Breast epithelium (tissue), 3 donors: ENCODE measurements at regions not wholly inside any gene's neighbourhood (a gene's known extent, or its start where the extent isn't known, plus 50 kb on each side); places are given as distances from the start of the nearest gene placed in this dataset.

Experiments used
- CTCF ChIP-seq, 3 donors: fragments of 450-650 bp; IDR thresholded peaks; one replicate each; pipeline ENCODE4 v1.5.1; 2016 to 2017; ENCODE audit warnings: antibody characterized with exemption in 3 of 3, mild to moderate bottlenecking in 3 of 3, moderate library complexity in 3 of 3
- POLR2A ChIP-seq: fragments of 450-650 bp; IDR thresholded peaks from one replicate; pipeline ENCODE4 v1.6.1; 2016; ENCODE audit warnings: antibody characterized with exemption, mild to moderate bottlenecking, moderate library complexity

GRCh38 chr6:102381203-102381602 is 987.7 kb downstream of the GRIK2 start:
- TF ChIP-seq CTCF (IDR thresholded peaks at IDR 0.05) (no peak), POLR2A (no peak)
